Uterus (tissue), 2 donors: ENCODE measurements at regions not wholly inside any gene's neighbourhood (a gene's known extent, or its start where the extent isn't known, plus 50 kb on each side); places are given as distances from the start of the nearest gene placed in this dataset.

Source experiments
- POLR2A ChIP-seq, 2 donors: fragments of 450-650 bp; IDR thresholded peaks; one replicate each; pipeline ENCODE4 v1.6.1; 2016; ENCODE audit warnings: antibody characterized with exemption in 2 of 2, mild to moderate bottlenecking in 1 of 2, moderate library complexity in 1 of 2
- TF ChIP-seq, protein P1 (sequence below), 4 experiments: fragments of 200-600 bp in 2 of 4; fragments of 450-650 bp in 2 of 4; sonication (generic) in 2 of 4; IDR thresholded peaks; one replicate each; pipeline ENCODE4 v1.5.1; 2016 to 2019; ENCODE audit warnings: antibody characterized with exemption in 4 of 4, mild to moderate bottlenecking in 2 of 4, moderate library complexity in 1 of 4

DNA sequence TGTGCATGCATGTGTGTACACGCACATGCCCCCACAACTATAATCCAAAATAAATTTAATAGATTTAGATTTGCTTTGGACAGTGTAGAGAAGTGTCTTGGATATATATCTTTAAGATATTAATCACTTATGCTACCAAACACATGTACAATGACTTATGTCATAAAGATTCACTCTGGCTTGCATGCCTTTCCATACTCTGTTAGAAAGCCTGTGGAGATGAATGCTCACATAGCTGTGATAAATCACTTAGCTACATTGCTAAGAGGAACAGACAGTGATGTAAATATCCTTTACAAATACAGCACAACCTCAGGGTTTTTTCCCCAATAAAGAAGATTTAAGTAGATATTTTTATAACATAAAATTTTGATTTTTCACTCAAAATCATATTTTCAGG, 2484.8 kb upstream of the PCDH20 start:
- no peak for TF ChIP-seq POLR2A (IDR thresholded peaks at IDR 0.05)
- TF ChIP-seq, protein P1, sequence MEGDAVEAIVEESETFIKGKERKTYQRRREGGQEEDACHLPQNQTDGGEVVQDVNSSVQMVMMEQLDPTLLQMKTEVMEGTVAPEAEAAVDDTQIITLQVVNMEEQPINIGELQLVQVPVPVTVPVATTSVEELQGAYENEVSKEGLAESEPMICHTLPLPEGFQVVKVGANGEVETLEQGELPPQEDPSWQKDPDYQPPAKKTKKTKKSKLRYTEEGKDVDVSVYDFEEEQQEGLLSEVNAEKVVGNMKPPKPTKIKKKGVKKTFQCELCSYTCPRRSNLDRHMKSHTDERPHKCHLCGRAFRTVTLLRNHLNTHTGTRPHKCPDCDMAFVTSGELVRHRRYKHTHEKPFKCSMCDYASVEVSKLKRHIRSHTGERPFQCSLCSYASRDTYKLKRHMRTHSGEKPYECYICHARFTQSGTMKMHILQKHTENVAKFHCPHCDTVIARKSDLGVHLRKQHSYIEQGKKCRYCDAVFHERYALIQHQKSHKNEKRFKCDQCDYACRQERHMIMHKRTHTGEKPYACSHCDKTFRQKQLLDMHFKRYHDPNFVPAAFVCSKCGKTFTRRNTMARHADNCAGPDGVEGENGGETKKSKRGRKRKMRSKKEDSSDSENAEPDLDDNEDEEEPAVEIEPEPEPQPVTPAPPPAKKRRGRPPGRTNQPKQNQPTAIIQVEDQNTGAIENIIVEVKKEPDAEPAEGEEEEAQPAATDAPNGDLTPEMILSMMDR (IDR thresholded peaks at IDR 0.05): no peak
